HUES64 (cell line): ENCODE measurements at regions not wholly inside any gene's neighbourhood (a gene's known extent, or its start where the extent isn't known, plus 50 kb on each side); places are given as distances from the start of the nearest gene placed in this dataset.

Experiments used
- H3K27ac ChIP-seq: 2 replicates; pipeline ENCODE4 v1.7.0; 2013; ENCODE audit warnings: low read depth, low read length, inconsistent platforms
- H3K27me3 ChIP-seq: 2 replicates; pipeline ENCODE4 v1.6.1; 2013; ENCODE audit warnings: mild to moderate bottlenecking, low read length; ENCODE audit not compliant: insufficient read depth
- H3K36me3 ChIP-seq: 2 replicates; pipeline ENCODE4 v1.6.1; 2013; ENCODE audit warnings: mild to moderate bottlenecking, low read length; ENCODE audit not compliant: insufficient read depth
- H3K4me1 ChIP-seq: 2 replicates; pipeline ENCODE4 v1.6.1; 2013; ENCODE audit warnings: mild to moderate bottlenecking, low read length, moderate library complexity; ENCODE audit not compliant: insufficient read depth
- H3K4me3 ChIP-seq: 2 replicates; pipeline ENCODE4 v1.5.1; 2013; ENCODE audit warnings: mild to moderate bottlenecking, low read length, moderate library complexity
- H3K9ac ChIP-seq: 2 replicates; pipeline ENCODE4 v1.6.1; 2013; ENCODE audit warnings: mild to moderate bottlenecking, low read depth, low read length
- H3K9me3 ChIP-seq: 2 replicates; pipeline ENCODE4 v1.6.1; 2013; ENCODE audit warnings: low read depth, low read length; ENCODE audit not compliant: insufficient read depth
- whole genome bisulfite sequencing: fragments of 150-250, 120-280 bp; methylation state at CpG from one replicate; pipeline ENCODE4 v1.1.7; 2013; ENCODE audit warnings: missing lambda C conversion rate; 5-methylcytosine and 5-hydroxymethylcytosine counted together

DNA sequence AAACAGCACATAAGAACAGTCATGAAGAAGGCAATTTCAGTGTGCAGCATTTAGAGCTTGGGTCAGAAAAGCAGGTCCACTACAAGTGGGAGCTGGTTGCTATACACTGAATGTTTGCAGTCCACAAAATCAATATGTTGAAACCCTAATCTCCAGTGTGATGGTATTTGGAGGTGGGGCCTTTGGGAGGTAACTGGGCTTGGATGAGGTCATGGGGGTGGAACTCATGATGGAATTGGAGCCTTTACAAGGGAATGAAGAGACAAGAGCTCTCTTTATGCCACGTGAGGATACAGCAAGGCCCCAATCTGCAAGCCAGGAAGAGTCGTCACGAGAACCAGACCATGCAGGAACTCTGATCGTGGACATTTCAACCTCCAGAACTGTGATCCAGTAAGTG, 216.7 kb upstream of the SLC35B3 start:
- no peak overlapping the region for H3K9ac ChIP-seq
- no peak overlapping the region for H3K4me3 ChIP-seq
- no peaks in the 10 kb centered on the region for H3K36me3 ChIP-seq
- H3K9me3 ChIP-seq, result no peaks in the 10 kb centered on the region
- H3K27ac ChIP-seq, result no peak overlapping the region
- H3K27me3 ChIP-seq, result no peaks in the 10 kb centered on the region
- 91% methylated on average over 4 of the region's 4 CpGs for WGBS
- H3K4me1 ChIP-seq, result no peaks in the 10 kb centered on the region

GRCh38 chr6:8645212-8645611, 209.9 kb upstream of the SLC35B3 start:
- Histone ChIP-seq H3K9ac (no peak overlapping the region), H3K4me3 (no peak overlapping the region), H3K36me3 (no peaks in the 10 kb centered on the region), H3K27ac (no peak overlapping the region), H3K27me3 (no peaks in the 10 kb centered on the region), H3K4me1 (no peaks in the 10 kb centered on the region), H3K9me3 (no peaks in the 10 kb centered on the region)
- WGBS, result 93% methylated on average over 3 of the region's 3 CpGs

GRCh38 chr6:8644306-8644705, 209.0 kb upstream of the SLC35B3 start:
- Histone ChIP-seq H3K4me3 (no peak overlapping the region), H3K9ac (no peak overlapping the region), H3K27ac (no peak overlapping the region), H3K4me1 (no peaks in the 10 kb centered on the region), H3K36me3 (no peaks in the 10 kb centered on the region), H3K27me3 (no peaks in the 10 kb centered on the region), H3K9me3 (no peaks in the 10 kb centered on the region)
- 96% methylated on average over 6 of the region's 6 CpGs for WGBS

- Histone ChIP-seq H3K27me3 (no peaks in the 10 kb centered on the region), H3K9me3 (no peaks in the 10 kb centered on the region), H3K36me3 (no peaks in the 10 kb centered on the region), H3K9ac (no peak overlapping the region), H3K27ac (no peak overlapping the region), H3K4me3 (no peak overlapping the region), H3K4me1 (no peaks in the 10 kb centered on the region)
- WGBS, result 93% methylated on average over 5 of the region's 5 CpGs
These were observed 207.5 kb upstream of the SLC35B3 start for GRCh38 chr6:8642854-8643253.

DNA sequence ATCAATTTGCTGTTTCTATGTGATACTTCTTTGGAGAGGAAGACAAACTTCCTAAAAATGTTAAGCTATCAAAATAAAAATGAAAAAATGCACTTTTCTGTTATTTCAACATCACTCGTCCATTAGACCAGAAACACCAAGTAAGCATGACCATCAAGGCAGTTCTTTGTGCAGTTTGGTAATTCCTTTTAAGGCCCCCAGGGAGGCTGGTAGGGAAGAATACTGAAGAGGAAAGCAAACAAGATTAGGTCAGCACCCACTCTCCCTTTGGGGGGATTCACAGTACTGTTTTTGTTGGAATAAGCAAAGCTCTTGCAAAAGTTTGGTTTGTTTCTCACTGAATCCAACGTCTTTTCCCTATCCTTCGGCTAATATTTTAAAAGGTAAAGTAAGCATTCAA, 206.8 kb upstream of the SLC35B3 start:
- H3K4me1 ChIP-seq, result no peaks in the 10 kb centered on the region
- H3K36me3 ChIP-seq, result no peaks in the 10 kb centered on the region
- WGBS, result 100% methylated on average over 3 of the region's 3 CpGs
- no peak overlapping the region for H3K9ac ChIP-seq
- H3K27ac ChIP-seq, result no peak overlapping the region
- H3K4me3 ChIP-seq, result no peak overlapping the region
- no peaks in the 10 kb centered on the region for H3K9me3 ChIP-seq
- H3K27me3 ChIP-seq, result no peaks in the 10 kb centered on the region

- no peak overlapping the region for H3K9ac ChIP-seq
- no peak overlapping the region for H3K27ac ChIP-seq
- H3K27me3 ChIP-seq, result no peaks in the 10 kb centered on the region
- H3K4me1 ChIP-seq, result no peaks in the 10 kb centered on the region
- no peak overlapping the region for H3K4me3 ChIP-seq
- no peaks in the 10 kb centered on the region for H3K9me3 ChIP-seq
- H3K36me3 ChIP-seq, result no peaks in the 10 kb centered on the region
- WGBS, result 86% methylated on average over 3 of the region's 3 CpGs
These were observed 204.7 kb upstream of the SLC35B3 start for GRCh38 chr6:8639928-8640649.

DNA sequence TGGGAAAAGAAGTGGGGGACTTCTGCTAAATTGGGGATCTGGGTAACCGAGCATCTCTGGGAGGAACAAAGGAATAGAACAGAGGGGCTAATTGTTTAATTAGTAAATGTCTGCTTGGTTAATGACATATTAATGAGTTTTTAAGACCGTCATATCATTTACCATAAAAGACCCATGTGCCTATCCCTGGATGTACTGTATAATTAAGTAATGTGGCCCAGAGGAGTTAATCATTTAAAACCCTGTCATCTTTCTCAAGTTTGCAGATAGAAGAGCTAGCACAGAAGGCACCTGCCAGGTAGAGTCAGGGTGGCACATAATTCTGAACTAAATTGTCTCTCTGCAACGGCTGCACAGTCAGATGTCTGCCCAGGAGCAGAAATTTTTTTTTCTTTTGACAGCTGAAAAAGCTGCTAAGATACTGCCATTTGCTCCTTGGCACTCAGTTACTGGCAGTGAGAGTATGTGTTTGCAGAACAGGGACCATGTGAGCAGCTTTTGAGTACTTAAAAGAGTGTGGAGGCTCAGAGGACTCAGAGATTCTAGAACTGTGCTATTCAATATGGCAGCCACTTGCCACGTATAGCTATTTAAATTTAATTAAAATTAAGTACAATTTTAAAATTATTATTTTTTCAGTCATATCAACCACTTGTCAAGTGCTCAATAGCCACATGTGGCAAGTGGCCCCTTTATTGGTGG, 202.7 kb upstream of the SLC35B3 start:
- H3K9me3 ChIP-seq, result no peaks in the 10 kb centered on the region
- no peaks in the 10 kb centered on the region for H3K27me3 ChIP-seq
- H3K9ac ChIP-seq, result no peak overlapping the region
- 0 out of 2 replicates have a peak, but pooled peaks cover under 1% of the 10 kb centered on the region for H3K4me1 ChIP-seq
- 93% methylated on average over 2 of the region's 4 CpGs for whole genome bisulfite sequencing
- no peaks in the 10 kb centered on the region for H3K36me3 ChIP-seq
- H3K27ac ChIP-seq, result no peak overlapping the region
- no peak overlapping the region for H3K4me3 ChIP-seq

DNA sequence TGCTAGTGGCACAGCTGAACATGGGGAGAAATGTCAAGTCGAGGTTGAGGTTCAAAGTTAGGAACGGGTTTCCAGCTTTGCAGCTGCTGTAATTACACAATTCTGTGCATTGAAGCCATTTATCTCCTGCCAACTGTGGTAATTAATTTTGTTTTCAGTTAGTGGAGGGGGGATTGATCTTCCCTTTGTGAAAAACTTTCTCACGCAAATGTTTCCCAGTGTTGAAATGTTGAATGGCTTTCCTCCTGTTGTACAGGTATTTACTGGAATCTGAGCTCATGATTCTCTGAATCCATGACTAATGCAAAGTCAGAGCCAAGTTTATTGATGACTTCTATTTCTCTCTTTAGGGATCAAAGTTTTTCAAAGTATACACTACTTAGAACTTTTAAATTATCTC, 198.4 kb upstream of the SLC35B3 start:
- Histone ChIP-seq H3K9ac (no peak overlapping the region), H3K36me3 (no peaks in the 10 kb centered on the region), H3K4me3 (no peak overlapping the region), H3K27me3 (no peaks in the 10 kb centered on the region), H3K9me3 (no peaks in the 10 kb centered on the region), H3K4me1 (0 out of 2 replicates have a peak, but pooled peaks cover 8% of the 10 kb centered on the region), H3K27ac (no peak overlapping the region)
- 90% methylated on average over 3 of the region's 3 CpGs for WGBS

DNA sequence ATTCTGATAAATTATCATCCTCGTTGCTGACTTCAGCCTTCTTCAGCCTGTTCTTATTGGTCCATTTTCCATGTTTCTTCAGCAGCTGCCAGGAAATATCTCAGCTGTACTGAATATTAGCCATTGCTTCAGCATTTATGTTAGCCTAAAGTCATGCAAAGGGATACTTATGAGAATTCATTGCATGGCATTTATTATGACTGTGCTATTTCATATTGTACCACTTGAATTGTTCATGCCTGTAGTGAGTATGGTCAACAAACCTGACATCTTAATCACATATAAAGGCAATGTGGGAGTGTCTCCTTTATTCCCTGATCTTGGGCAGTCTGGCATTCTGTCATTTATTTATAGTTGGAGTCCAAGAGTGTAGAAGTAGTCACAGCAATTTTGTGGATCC, 193.4 kb upstream of the SLC35B3 start:
- H3K9ac ChIP-seq, result no peak overlapping the region
- H3K4me1 ChIP-seq, result peaks cover 8% of the 10 kb centered on the region; the same call in 1 of the 2 replicates
- no peaks in the 10 kb centered on the region for H3K27me3 ChIP-seq
- H3K36me3 ChIP-seq, result no peaks in the 10 kb centered on the region
- no peaks in the 10 kb centered on the region for H3K9me3 ChIP-seq
- WGBS, result 97% methylated on average over 1 of the region's 1 CpG
- H3K27ac ChIP-seq, result no peak overlapping the region
- no peak overlapping the region for H3K4me3 ChIP-seq

- Histone ChIP-seq H3K4me1 (peaks cover 7% of the 10 kb centered on the region; the same call in 1 of the 2 replicates), H3K36me3 (no peaks in the 10 kb centered on the region), H3K27me3 (no peaks in the 10 kb centered on the region), H3K27ac (no peak overlapping the region), H3K9me3 (no peaks in the 10 kb centered on the region), H3K4me3 (no peak overlapping the region), H3K9ac (no peak overlapping the region)
These were observed 192.7 kb upstream of the SLC35B3 start for GRCh38 chr6:8628063-8628462.

DNA sequence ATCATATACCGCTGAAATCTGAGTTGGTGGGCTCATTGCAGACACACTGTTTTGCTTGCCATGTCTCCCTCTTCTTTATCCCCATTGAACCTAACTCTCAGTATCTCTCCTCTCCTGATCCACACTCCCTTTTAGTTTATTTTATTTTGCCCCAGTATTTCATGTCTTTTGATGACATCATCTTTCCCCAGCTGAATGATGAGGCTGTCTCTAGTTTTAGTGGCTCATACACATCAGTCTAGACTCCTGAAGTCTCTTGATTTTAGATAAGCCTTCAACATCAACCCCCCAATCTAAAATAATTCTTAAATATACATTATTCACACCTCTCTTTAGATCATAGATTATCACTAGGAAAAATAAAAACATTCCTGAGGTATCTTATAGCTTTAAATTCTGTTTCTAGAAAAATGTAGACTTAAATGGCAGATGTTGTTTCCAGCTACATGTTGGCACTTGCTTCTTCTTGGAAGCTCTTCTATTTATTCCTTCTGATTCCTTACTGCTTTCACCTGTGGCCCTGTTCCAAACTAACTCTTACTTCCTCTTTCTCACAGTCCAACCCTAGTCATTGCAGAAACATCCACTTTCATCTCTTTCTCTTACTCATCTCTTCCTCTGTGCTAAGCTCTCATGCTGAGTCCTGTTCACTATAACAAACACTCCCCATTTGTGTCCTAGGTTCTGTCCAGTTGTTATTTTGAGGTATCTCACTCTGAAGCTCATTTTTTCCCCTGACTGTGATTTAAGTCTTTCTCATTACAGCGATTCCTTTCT, 191.9 kb upstream of the SLC35B3 start:
- WGBS, result 93% methylated on average over 2 of the region's 2 CpGs
- Histone ChIP-seq H3K9me3 (no peaks in the 10 kb centered on the region), H3K4me1 (no peaks in the 10 kb centered on the region; the same call in 1 of the 2 replicates), H3K4me3 (no peak overlapping the region), H3K27me3 (no peaks in the 10 kb centered on the region), H3K36me3 (no peaks in the 10 kb centered on the region), H3K27ac (no peak overlapping the region), H3K9ac (no peak overlapping the region)
